IPS-NIHi7 (cell line): ENCODE measurements at regions not wholly inside any gene's neighbourhood (a gene's known extent, or its start where the extent isn't known, plus 50 kb on each side); places are given as distances from the start of the nearest gene placed in this dataset.
"Not testable (repeated sequence)": the region's sequence is repeated elsewhere in the genome, so short reads cannot be mapped to it uniquely, and the experiment has no call there.

Experiments
- DNase-seq: peaks from one replicate; pipeline ENCODE4 v3.0.0; 2012; ENCODE audit warnings: mixed read lengths; ENCODE audit errors: extremely low spot score

- no peak for DNase-seq
Observed at GRCh38 chr3:73177827-73178226, 116.4 kb downstream of the EBLN2 start.

DNA sequence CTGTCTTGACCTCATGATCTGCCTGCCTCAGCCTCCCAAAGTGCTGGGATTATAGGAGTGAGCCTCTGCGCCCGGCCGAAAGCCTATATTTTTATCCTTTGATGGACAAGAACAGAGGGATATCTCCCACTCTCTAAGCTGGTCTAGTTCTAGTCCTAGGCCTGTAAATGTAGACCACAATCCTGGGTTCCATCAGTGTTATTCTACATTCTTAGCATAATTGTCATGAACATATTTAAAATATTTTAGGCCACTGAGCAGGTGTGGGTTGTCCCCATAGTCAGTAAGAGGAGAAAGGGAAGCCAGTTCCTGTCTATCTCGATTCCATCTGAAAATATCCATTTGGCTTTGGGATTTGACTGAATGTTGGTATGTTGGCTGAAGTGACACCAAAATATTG is 118.1 kb downstream of the EBLN2 start:
- no peak for DNase-seq

DNA sequence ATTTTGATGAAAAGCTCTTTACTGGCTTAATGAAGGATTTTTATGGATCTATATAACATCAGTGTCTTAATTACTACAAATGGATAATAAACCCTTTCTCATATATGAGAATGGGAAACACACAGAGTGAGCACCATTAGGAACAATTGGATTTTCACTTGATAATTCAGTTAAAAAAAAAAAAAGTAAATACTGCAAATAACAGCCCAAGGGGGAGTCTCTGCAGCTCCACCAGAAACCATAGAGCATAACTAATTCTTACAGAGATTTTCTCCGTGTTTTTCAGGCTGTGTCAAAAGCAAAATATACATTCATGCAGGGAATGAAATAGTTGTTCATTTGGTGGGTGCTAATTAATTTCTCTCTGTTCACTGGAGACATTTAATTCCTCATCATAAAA is 125.3 kb downstream of the EBLN2 start:
- no peak for DNase-seq

DNA sequence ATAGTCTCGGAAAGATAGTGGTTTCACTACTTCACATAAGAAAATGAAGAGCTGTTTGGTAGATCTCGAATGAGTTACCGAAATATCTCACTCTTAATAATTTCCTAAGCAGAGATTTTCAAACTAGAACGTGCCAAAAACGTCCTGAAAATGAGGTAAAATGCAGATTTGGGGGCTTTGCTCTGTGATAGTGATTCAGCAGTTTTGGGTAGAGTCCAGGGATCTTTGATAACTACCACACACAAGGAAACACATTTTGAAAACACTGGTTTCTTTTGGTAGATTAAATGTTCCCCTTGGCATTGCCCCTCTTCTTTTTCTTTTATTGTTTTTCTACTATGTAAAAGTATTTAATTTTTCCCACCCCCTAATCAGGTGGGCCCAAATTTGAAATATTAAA is 125.9 kb downstream of the EBLN2 start:
- DNase-seq: no peak

DNA sequence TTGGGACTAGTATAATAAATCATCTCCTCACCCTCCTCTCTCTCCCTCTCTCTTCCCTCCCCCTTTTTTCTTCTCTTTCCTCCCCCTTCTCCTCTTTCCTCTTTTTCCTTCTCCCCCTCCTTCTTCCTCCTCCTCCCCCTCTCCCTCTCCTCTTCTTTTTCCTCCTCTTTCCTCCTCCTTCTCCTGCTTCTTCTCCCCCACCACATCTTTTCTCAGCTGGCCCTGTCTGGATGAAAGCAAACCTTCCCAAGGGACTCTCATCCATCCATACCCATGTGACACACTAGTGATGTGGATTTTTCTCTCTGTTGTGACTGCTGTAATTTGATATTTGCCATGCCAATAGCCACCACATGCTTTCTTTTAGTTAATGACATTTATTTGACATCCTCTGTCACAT is 127.2 kb downstream of the EBLN2 start:
- no peak for DNase-seq

DNA sequence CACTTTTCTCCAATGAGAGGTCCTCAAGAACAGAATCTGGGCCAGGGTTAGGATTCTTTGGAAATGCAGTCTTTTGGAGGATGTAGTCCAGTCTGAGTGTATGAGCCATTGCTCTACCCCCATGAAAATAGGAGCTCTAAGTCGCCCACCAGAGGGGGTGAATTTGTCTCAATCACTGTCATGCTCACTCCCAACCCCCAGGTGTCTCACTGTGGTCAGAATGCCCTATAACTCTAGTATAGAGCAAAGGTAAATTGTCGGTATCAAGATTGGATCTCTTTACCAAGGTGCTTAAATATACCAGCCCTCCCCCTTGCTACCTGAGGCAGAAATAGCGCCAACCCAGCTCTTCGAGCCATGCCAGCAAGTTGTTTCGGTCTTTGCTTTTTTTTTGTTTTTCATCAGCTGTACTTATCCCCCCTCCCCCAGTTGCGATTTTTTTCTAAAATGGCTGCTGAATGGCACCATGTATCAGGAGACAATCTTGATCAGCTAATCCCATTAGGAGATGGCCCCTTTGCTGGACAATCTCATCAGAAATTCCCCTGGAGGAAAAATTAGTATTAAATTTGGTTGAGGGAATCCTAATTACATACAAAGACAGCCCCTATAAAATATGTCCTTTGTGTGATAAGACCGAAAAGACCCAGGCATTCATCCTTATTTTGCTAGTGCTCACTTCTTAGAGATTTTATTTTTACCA is 130.7 kb downstream of the EBLN2 start:
- peak; percentile 72 for DNase-seq

GRCh38 chr3:73193943-73194342 is 132.5 kb downstream of the EBLN2 start:
- not testable (repeated sequence) for DNase-seq

DNA sequence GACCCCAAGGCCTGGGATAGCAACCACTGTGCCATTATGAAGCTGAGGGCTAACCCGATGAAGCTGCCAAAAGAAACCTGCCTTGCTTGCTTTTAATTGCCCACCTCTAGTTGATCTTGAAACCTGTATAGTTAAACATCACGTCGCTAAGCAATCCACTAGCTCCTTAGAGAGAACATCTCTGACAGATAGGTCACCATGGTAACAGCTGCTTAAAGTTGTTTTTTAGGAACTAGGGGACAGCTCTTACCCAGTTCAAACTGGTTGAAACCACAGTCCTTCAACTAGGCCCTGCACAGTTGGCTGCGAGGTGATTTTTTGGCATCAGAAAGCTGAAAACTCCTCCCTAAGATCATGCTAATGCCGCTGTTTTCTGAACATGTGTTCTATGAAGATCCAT is 135.7 kb downstream of the EBLN2 start:
- DNase-seq: no peak

DNA sequence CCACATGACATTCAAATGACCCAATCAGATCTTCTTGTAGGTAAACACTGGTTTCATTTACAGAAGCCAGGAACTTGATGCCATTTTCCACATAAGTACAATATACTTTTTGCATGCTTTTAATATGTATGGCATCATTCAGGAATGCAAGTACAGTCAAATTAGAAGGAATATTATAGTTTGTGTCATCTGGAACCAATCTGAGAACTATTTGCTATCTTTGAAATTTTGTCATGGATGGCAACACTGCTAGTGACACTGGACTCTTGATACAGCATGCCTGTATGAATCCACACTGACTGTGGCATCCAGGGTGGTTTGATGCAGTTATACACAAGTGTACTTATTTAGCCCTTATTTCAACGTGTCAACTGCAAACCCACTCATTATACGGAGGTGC is 141.6 kb downstream of the EBLN2 start:
- no peak for DNase-seq

- no peak for DNase-seq
Observed at GRCh38 chr3:73203633-73204032, 142.2 kb downstream of the EBLN2 start.

GRCh38 chr3:73204841-73205240 is 143.4 kb downstream of the EBLN2 start:
- DNase-seq: no peak

DNA sequence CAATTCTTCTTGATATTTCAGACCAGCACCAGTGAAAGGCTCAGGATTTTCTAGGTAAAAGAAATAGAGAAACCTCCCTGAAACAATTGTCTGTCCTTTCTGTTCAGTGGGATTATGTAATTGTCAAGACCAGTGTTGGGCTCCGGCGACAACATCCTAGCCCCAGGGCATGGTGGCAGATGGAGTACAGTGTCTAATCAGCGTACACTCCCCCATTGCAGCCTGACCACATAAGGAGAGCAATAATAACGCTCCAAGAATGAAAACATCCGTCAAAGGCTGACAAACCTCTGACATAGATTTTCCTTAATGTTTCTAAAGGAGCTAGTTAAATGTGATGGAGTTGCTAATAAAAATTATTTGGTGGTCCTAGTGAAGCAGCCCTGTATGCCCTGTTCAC is 144.6 kb downstream of the EBLN2 start:
- DNase-seq: no peak

DNA sequence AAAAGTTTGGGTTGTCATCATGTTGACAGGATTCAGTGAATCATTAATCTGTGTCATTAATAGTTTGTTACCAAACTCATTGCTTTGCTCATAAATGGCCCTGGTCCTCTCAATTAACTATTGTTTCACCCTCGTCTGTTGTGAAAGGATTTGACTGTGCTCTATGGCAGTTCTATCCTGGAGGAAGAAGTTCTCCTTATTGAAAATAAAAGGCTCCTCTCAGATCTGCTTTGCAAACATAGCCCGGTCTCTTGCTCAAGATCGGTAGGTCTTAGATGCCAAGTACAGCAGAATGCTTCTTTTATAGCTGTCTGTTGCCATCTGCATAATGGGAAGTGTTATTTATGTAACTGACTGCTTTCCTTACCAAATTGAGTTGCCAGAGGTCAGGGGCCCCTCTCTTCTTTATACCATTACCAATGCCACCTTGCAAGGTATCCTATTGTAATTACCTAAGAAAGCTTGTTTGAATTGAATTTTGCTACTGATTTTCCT is 146.5 kb downstream of the EBLN2 start:
- DNase-seq: no peak

- DNase-seq: no peak
Observed at GRCh38 chr3:73210759-73211158, 149.3 kb downstream of the EBLN2 start.

DNA sequence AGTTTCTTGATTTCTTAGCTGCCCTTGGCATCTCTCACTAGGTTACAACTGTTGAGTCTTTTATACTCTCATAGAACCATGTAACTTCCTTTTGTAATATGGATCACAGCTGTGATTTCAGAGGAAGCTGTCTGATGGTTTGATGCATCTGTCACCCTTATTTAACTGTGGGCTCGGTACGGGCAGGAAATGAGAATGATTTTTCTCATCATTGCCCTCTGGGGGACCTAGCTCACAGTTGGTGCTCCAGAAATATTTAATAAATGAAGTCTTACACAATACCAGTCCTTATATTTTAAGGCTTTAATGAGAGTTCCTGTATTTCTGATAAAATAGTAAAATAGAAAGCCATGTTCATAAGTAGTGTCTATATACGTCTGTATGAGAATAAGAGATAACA is 151.2 kb downstream of the EBLN2 start:
- DNase-seq: no peak

GRCh38 chr3:73213896-73214295 is 152.4 kb downstream of the EBLN2 start:
- DNase-seq: no peak

DNA sequence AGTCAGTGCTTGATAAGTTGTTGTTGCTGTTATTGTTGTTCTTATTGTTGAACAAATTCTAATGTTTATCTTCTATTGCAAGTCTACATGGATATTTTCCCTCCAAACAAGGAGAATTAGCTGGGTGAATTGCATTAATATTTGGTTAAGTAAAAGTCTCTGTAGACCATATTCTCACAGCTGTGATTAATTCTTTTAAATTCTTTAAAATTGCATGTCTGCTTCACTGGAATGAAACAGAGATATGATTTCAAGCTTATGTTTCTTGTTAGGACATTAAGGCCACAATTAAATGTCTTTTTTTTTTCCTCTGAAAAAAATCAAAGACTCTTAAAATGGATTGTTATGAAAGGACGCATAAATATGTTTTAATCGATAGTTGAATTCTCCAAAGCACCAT is 153.4 kb downstream of the EBLN2 start:
- DNase-seq: no peak

DNA sequence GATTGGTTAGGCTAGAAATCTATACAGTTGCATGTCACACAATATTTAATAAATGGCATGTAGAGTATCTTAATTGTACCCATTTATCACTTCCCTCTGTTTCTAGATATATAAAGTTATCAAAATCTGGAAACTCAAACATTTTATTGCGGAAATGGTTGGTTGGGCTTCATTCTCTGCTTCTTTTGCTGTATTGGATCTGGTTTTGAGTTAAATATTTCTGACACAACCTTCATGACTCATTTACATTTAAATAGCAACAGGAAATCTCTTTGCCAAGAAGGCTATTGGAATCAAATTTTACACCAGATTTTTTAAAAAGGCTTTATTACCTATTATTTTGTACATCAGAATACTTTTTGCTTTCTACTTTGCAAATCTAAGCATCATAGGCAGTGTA is 153.8 kb downstream of the EBLN2 start:
- DNase-seq: no peak

DNA sequence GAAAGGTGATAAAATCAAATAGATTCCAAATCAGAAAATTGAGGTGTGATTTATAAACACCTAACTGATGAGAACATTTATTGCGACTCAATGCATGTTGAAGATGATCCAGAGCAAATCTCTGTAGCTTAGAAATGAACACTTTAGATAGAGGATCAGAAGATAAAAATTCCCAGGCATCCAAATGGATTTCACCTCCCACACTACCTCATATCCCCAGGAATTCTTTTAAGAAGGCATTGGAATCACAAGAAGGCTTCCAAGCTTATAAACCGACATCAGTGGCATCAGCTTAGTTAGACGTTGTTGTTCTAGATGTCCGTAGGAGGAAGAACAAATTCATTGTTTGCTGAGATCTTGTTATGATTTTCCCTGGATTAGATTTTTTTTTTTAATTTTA is 154.4 kb downstream of the EBLN2 start:
- no peak for DNase-seq

DNA sequence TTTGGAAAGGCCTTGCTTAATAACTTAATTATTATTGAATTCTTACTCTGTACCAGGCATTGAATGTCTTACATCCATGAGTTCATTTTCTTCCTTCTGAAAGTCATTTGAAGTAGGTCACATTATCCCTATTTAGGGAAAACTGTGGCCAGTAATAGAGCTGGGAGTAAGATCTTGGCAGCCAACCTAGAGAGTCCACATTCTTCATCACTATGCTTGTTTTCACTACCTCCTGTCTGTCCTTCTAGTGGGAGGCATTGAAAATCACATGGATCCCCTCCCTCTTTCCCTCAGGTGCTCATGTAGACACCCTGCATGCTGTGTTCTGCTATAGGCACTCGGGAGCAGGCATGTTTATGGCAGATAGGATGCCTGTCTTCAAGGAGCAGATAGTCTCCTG is 154.9 kb downstream of the EBLN2 start:
- DNase-seq: no peak

GRCh38 chr3:73222126-73222525 is 160.7 kb downstream of the EBLN2 start:
- no peak for DNase-seq

- DNase-seq: no peak
Observed at GRCh38 chr3:73225146-73225855, 163.8 kb downstream of the EBLN2 start.

DNA sequence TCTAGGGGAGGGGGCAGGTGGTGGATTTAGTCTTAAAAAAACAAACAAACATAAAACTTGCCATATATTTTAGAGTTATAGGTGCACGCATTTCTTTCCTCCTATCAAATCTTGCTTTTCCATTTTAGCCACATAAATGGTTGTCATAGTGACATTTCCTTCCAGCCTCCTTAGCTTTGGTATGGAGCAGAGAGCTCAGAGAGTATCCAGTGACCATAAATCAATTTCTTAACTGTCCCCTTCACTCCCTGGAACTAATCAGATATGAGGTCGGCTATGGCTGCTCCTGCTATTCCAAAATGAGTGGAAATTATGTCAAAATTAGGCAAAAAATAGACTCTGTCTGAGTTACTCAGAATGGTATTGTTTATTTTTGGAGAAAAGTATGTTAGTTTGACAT is 164.5 kb downstream of the EBLN2 start:
- DNase-seq: no peak

GRCh38 chr3:73228000-73228399 is 166.5 kb downstream of the EBLN2 start:
- DNase-seq: no peak
